ENCODE measurements at regions not wholly inside any gene's neighbourhood (a gene's known extent, or its start where the extent isn't known, plus 50 kb on each side); places are given as distances from the start of the nearest gene placed in this dataset.

- TF ChIP-seq EZH2 (IDR thresholded peaks at IDR 0.05; ENCODE audit: insufficient read depth, poor library complexity, severe bottlenecking) (no peak), EZH2phosphoT487 (IDR thresholded peaks at IDR 0.05; ENCODE audit: insufficient read depth, low read depth) (no peak)
These were observed 406.1 kb downstream of the GATA3 start for GRCh38 chr10:8460626-8461025.
